WTC11 (cell line): ENCODE measurements at regions not wholly inside any gene's neighbourhood (a gene's known extent, or its start where the extent isn't known, plus 50 kb on each side); places are given as distances from the start of the nearest gene placed in this dataset.

Experiments
- ATAC-seq: fragments of 200-7000 bp; cut with Tn5 transposase; 2 replicates; pipeline ENCODE4 v1.10.0; 2021; ENCODE audit warnings: mild to moderate bottlenecking, moderate library complexity
- CTCF ChIA-PET: fragments of 300-600 bp; sonication (Branson Sonifier 250); formaldehyde crosslinking; loops from one replicate; lab custom pipeline; 2021; ENCODE audit warnings: antibody characterized with exemption; lab: Charles Lee
- POLR2A ChIA-PET: fragments of 350-600 bp; sonication (Branson Sonifier 250); formaldehyde crosslinking; loops from one replicate; lab custom pipeline; 2021; ENCODE audit warnings: antibody characterized with exemption; lab: Charles Lee
- DNase-seq: peaks from one replicate; pipeline ENCODE4 v3.0.0; 2021; ENCODE audit warnings: low spot score
- H3K27ac Mint-ChIP-seq: 2 replicates; pipeline ENCODE4 v1.8.0; 2021; ENCODE audit warnings: mixed read lengths
- H3K27me3 Mint-ChIP-seq: 2 replicates; pipeline ENCODE4 v1.8.0; 2021; ENCODE audit warnings: low read depth, mild to moderate bottlenecking, moderate library complexity, mixed read lengths
- H3K36me3 Mint-ChIP-seq: 2 replicates; pipeline ENCODE4 v1.8.0; 2021; ENCODE audit warnings: mixed read lengths
- H3K4me1 Mint-ChIP-seq: 2 replicates; pipeline ENCODE4 v1.8.0; 2022; ENCODE audit warnings: mixed read lengths
- H3K4me3 Mint-ChIP-seq: 2 replicates; pipeline ENCODE4 v1.8.0; 2021; ENCODE audit warnings: mild to moderate bottlenecking, moderate library complexity, mixed read lengths
- H3K9me3 Mint-ChIP-seq: 2 replicates; pipeline ENCODE4 v1.8.0; 2021; ENCODE audit warnings: mixed read lengths
- E2F1 ChIP-seq: sonication (generic); formaldehyde crosslinking; IDR thresholded peaks from 2 replicates; pipeline ENCODE4 v1.8.0; 2022; ENCODE audit warnings: mild to moderate bottlenecking, missing genetic modification reagents
- E2F4 ChIP-seq: sonication (generic); formaldehyde crosslinking; IDR thresholded peaks from 2 replicates; pipeline ENCODE4 v1.8.1; 2022; ENCODE audit warnings: low read depth, mild to moderate bottlenecking, moderate library complexity, missing genetic modification reagents, borderline replicate concordance
- E2F5 ChIP-seq: sonication (generic); formaldehyde crosslinking; IDR thresholded peaks from 2 replicates; pipeline ENCODE4 v1.8.1; 2022; ENCODE audit warnings: mild to moderate bottlenecking, moderate library complexity, missing genetic modification reagents
- FOXP4 ChIP-seq: sonication (generic); formaldehyde crosslinking; IDR thresholded peaks from 2 replicates; pipeline ENCODE4 v1.8.0; 2022; ENCODE audit warnings: mild to moderate bottlenecking, missing genetic modification reagents
- IRF1 ChIP-seq: sonication (generic); formaldehyde crosslinking; IDR thresholded peaks from 2 replicates; pipeline ENCODE4 v1.8.0; 2023; ENCODE audit warnings: missing genetic modification reagents
- NR1H2 ChIP-seq: sonication (generic); formaldehyde crosslinking; IDR thresholded peaks from 2 replicates; pipeline ENCODE4 v1.9.0; 2021; ENCODE audit warnings: mild to moderate bottlenecking, moderate library complexity, missing genetic modification reagents
- PRRX2 ChIP-seq: fragments of 250-450 bp; sonication (Bioruptor Pico); IDR thresholded peaks from 2 replicates; pipeline ENCODE4 v1.8.0; 2021; ENCODE audit warnings: mild to moderate bottlenecking
- RORB ChIP-seq: fragments of 250-450 bp; sonication (Bioruptor Pico); IDR thresholded peaks from 2 replicates; pipeline ENCODE4 v1.9.0; 2021; ENCODE audit warnings: mild to moderate bottlenecking
- SP1 ChIP-seq: sonication (generic); formaldehyde crosslinking; conservative IDR thresholded peaks from 2 replicates; pipeline ENCODE4 v1.8.1; 2022; ENCODE audit warnings: missing genetic modification reagents
- TCF7 ChIP-seq: sonication (generic); formaldehyde crosslinking; IDR thresholded peaks from 2 replicates; pipeline ENCODE4 v1.8.0; 2022; ENCODE audit warnings: mild to moderate bottlenecking, low read depth, missing genetic modification reagents, moderate library complexity
- ZNF121 ChIP-seq: sonication (generic); formaldehyde crosslinking; IDR thresholded peaks from 2 replicates; pipeline ENCODE4 v1.8.0; 2023; ENCODE audit warnings: missing genetic modification reagents
- ZNF219 ChIP-seq: sonication (generic); formaldehyde crosslinking; IDR thresholded peaks from 2 replicates; pipeline ENCODE4 v1.8.0; 2023; ENCODE audit warnings: missing genetic modification reagents, mild to moderate bottlenecking, borderline replicate concordance
- ZNF263 ChIP-seq: sonication (generic); formaldehyde crosslinking; IDR thresholded peaks from 2 replicates; pipeline ENCODE4 v1.8.1; 2022; ENCODE audit warnings: low read depth, mild to moderate bottlenecking, moderate library complexity, missing genetic modification reagents
- ZNF532 ChIP-seq: fragments of 250-450 bp; sonication (Bioruptor Pico); IDR thresholded peaks from 2 replicates; pipeline ENCODE4 v1.9.0; 2021; ENCODE audit warnings: mild to moderate bottlenecking, borderline replicate concordance
- TF ChIP-seq, protein P1 (sequence below): sonication (generic); formaldehyde crosslinking; IDR thresholded peaks from 2 replicates; pipeline ENCODE4 v1.8.1; 2023; ENCODE audit warnings: mild to moderate bottlenecking, missing genetic modification reagents
- TF ChIP-seq, protein P2 (sequence below): fragments of 250-450 bp; sonication (Bioruptor Pico); IDR thresholded peaks from 2 replicates; pipeline ENCODE4 v1.9.0; 2021; ENCODE audit warnings: mild to moderate bottlenecking
- TF ChIP-seq, protein P3 (sequence below): sonication (generic); formaldehyde crosslinking; IDR thresholded peaks from 2 replicates; pipeline ENCODE4 v1.8.1; 2022; ENCODE audit warnings: missing genetic modification reagents, borderline replicate concordance

GRCh38 chr16:14011846-14012245 lies 59.3 kb upstream of the MRTFB start (continued):
- TF ChIP-seq, protein P1, sequence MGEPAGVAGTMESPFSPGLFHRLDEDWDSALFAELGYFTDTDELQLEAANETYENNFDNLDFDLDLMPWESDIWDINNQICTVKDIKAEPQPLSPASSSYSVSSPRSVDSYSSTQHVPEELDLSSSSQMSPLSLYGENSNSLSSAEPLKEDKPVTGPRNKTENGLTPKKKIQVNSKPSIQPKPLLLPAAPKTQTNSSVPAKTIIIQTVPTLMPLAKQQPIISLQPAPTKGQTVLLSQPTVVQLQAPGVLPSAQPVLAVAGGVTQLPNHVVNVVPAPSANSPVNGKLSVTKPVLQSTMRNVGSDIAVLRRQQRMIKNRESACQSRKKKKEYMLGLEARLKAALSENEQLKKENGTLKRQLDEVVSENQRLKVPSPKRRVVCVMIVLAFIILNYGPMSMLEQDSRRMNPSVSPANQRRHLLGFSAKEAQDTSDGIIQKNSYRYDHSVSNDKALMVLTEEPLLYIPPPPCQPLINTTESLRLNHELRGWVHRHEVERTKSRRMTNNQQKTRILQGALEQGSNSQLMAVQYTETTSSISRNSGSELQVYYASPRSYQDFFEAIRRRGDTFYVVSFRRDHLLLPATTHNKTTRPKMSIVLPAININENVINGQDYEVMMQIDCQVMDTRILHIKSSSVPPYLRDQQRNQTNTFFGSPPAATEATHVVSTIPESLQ (CRISPR knock-in tag), result no peak
- no peak for TF ChIP-seq NR1H2

DNA sequence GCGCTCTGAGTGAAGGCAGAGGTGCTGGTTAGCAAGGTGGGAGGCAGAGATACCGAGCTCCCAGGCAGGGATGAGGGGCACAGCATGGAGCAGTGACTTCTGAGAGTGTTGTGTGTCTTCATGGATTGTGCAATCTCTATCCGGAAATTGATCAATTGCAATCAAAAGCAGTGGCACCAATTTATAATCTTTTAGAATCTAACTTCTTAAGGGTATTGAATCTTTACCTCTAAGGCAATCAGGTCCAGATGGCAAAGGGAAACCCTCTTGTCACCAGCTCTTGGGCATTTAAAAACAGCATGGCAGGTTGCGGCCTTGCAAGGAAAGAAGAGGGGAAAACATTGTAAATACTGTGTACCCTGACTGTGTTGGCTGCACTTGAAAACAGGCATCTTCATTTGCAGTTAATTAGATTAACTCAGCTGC lies 58.0 kb upstream of the MRTFB start:
- Mint-ChIP-seq H3K9me3 (no peaks in the 10 kb centered on the region), H3K27me3 (no peaks in the 10 kb centered on the region), H3K27ac (peak overlapping the region; percentile 66; the same call in 1 of the 2 replicates), H3K4me1 (peaks cover 37% of the 10 kb centered on the region), H3K4me3 (no peak overlapping the region), H3K36me3 (no peaks in the 10 kb centered on the region)
- ChIA-PET CTCF (interaction anchor here (0.9 to 2.0 kb wide), 4 partner anchors 11 to 173 kb away, joined by 3 to 6 read pairs (median 4); no protein-coding TSS in a partner anchor), POLR2A (no interaction called here)
- 0 out of 2 replicates have a peak, but pooled peaks have one; percentile 34 for ATAC-seq
- no peak for DNase-seq
- TF ChIP-seq ZNF263 (CRISPR knock-in tag), result no peak
- TF ChIP-seq RORB (CRISPR knock-in tag), result no peak
- TF ChIP-seq, protein P2, sequence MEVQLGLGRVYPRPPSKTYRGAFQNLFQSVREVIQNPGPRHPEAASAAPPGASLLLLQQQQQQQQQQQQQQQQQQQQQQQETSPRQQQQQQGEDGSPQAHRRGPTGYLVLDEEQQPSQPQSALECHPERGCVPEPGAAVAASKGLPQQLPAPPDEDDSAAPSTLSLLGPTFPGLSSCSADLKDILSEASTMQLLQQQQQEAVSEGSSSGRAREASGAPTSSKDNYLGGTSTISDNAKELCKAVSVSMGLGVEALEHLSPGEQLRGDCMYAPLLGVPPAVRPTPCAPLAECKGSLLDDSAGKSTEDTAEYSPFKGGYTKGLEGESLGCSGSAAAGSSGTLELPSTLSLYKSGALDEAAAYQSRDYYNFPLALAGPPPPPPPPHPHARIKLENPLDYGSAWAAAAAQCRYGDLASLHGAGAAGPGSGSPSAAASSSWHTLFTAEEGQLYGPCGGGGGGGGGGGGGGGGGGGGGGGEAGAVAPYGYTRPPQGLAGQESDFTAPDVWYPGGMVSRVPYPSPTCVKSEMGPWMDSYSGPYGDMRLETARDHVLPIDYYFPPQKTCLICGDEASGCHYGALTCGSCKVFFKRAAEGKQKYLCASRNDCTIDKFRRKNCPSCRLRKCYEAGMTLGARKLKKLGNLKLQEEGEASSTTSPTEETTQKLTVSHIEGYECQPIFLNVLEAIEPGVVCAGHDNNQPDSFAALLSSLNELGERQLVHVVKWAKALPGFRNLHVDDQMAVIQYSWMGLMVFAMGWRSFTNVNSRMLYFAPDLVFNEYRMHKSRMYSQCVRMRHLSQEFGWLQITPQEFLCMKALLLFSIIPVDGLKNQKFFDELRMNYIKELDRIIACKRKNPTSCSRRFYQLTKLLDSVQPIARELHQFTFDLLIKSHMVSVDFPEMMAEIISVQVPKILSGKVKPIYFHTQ (CRISPR knock-in tag), result no peak
- no peak for TF ChIP-seq ZNF121 (CRISPR knock-in tag)
- no peak for TF ChIP-seq TCF7
- no peak for TF ChIP-seq E2F1 (CRISPR knock-in tag)
- TF ChIP-seq, protein P3, sequence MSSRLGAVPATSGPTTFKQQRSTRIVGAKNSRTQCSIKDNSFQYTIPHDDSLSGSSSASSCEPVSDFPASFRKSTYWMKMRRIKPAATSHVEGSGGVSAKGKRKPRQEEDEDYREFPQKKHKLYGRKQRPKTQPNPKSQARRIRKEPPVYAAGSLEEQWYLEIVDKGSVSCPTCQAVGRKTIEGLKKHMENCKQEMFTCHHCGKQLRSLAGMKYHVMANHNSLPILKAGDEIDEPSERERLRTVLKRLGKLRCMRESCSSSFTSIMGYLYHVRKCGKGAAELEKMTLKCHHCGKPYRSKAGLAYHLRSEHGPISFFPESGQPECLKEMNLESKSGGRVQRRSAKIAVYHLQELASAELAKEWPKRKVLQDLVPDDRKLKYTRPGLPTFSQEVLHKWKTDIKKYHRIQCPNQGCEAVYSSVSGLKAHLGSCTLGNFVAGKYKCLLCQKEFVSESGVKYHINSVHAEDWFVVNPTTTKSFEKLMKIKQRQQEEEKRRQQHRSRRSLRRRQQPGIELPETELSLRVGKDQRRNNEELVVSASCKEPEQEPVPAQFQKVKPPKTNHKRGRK (CRISPR knock-in tag), result no peak
- no peak for TF ChIP-seq E2F4 (CRISPR knock-in tag)
- TF ChIP-seq SP1 (CRISPR knock-in tag), result no peak
- TF ChIP-seq ZNF532 (CRISPR knock-in tag), result no peak
- no peak for TF ChIP-seq FOXP4 (CRISPR knock-in tag)
- no peak for TF ChIP-seq IRF1
- no peak for TF ChIP-seq PRRX2 (CRISPR knock-in tag)
- no peak for TF ChIP-seq E2F5 (CRISPR knock-in tag)
- no peak for TF ChIP-seq ZNF219 (CRISPR knock-in tag)
